SH-SY5Y (cell line): ENCODE measurements at regions not wholly inside any gene's neighbourhood (a gene's known extent, or its start where the extent isn't known, plus 50 kb on each side); places are given as distances from the start of the nearest gene placed in this dataset.

ENCODE experiments used
- GATA2 ChIP-seq: IDR thresholded peaks from 2 replicates; pipeline ENCODE4 v1.6.1; 2011; ENCODE audit warnings: mild to moderate bottlenecking, low read depth, low read length
- GATA3 ChIP-seq: IDR thresholded peaks from 2 replicates; pipeline ENCODE4 v1.6.1; 2011; ENCODE audit warnings: low read depth, mild to moderate bottlenecking, low read length, moderate library complexity

- TF ChIP-seq GATA2 (no peak), GATA3 (no peak)
Measured at GRCh38 chr4:137968956-137969678, 273.0 kb downstream of the SLC7A11 start.
